ENCODE measurements at regions not wholly inside any gene's neighbourhood (a gene's known extent, or its start where the extent isn't known, plus 50 kb on each side); places are given as distances from the start of the nearest gene placed in this dataset.

GRCh38 chr10:130795819-130796218, 515.7 kb downstream of the TCERG1L start:
- dilution Hi-C loops (cut with HindIII; ENCODE audit: low sequenced_read_pairs, unreplicated experiment) (no loop called here), intact Hi-C loops (cut with micrococcal nuclease) (no loop called here), in situ Hi-C loops (cut with MboI; ENCODE audit: low sequenced_read_pairs) (no loop called here)
- Histone ChIP-seq H4K5ac (ENCODE audit: low read depth, low read length) (no peak overlapping the region), H3K18ac (ENCODE audit: low read depth, low read length) (no peak overlapping the region), H2BK15ac (ENCODE audit: low read depth, low read length) (no peak overlapping the region), H3K79me1 (ENCODE audit: low read depth in 1 of 2, low read length in 2 of 2) (no peaks in the 10 kb centered on the region), H3K4ac (ENCODE audit: low read depth, low read length) (no peak overlapping the region), H3K4me2 (ENCODE audit: low read depth, low read length) (no peak overlapping the region), H3K36me3 (ENCODE audit: control insufficient read depth, insufficient read depth, low read length) (no peaks in the 10 kb centered on the region), H3K27ac (ENCODE audit: insufficient read depth, low read length) (no peak overlapping the region), H2BK20ac (ENCODE audit: low read depth, low read length) (no peak overlapping the region), H3K4me1 (ENCODE audit: control insufficient read depth, insufficient read depth, low read length) (no peaks in the 10 kb centered on the region), H3K4me3 (ENCODE audit: insufficient read depth, low read depth, low read length) (no peak overlapping the region), H4K91ac (ENCODE audit: insufficient read depth, low read depth, low read length) (no peak overlapping the region), H3K56ac (ENCODE audit: extremely low read depth, insufficient read depth, low read length) (no peak overlapping the region), H3K27me3 (ENCODE audit: control insufficient read depth, insufficient read depth, low read length) (no peaks in the 10 kb centered on the region), H3K14ac (replicated peaks; ENCODE audit: low read depth, low read length) (no peak overlapping the region), H2AK5ac (ENCODE audit: low read depth, low read length) (no peak overlapping the region), H2BK5ac (ENCODE audit: low read depth, low read length, poor library complexity, severe bottlenecking) (no peak overlapping the region), H3K9ac (ENCODE audit: low read depth, low read length) (no peak overlapping the region), H3K9me1 (ENCODE audit: insufficient read depth, low read length) (no peaks in the 10 kb centered on the region), H2AFZ (replicated peaks; ENCODE audit: low read length, poor library complexity) (no peak overlapping the region), H4K20me1 (ENCODE audit: insufficient read depth, low read length) (no peaks in the 10 kb centered on the region), H2AK9ac (replicated peaks; ENCODE audit: low read depth, low read length, poor library complexity) (no peak overlapping the region), H4K8ac (ENCODE audit: low read depth in 2 of 2, low read length in 2 of 2) (no peak overlapping the region), H3K9me3 (ENCODE audit: control insufficient read depth, insufficient read depth, low read length) (peaks cover 63% of the 10 kb centered on the region), H2BK120ac (ENCODE audit: low read depth, low read length) (no peak overlapping the region), H3K23ac (ENCODE audit: low read depth, low read length) (no peak overlapping the region)
- DNase-seq: no peak
- POLR2A ChIA-PET (ENCODE audit: unreplicated experiment): no interaction called here
- 65% methylated on average over 4 of the region's 11 CpGs; no CpG with 5 or more reads in 1 of the 2 experiments for WGBS, 2 experiments (ENCODE audit: extremely low coverage in 2 of 2, insufficient read length in 1 of 2)
- BruUV-seq (replicated peaks): no TSS peak
- no peak for TF ChIP-seq CTCF (conservative IDR thresholded peaks at IDR 0.05; ENCODE audit: low read depth, low read length)
- TF ChIP-seq RAD21 (IDR thresholded peaks at IDR 0.05; ENCODE audit: low read length): no peak
- TF ChIP-seq USF2 (IDR thresholded peaks at IDR 0.05; ENCODE audit: low read depth, low read length): no peak
- no peak for TF ChIP-seq SMC3 (IDR thresholded peaks at IDR 0.05; ENCODE audit: low read depth, low read length)
- no peak for TF ChIP-seq FOS (IDR thresholded peaks at IDR 0.05; ENCODE audit: low read depth, low read length)
- CTCF ChIA-PET: no interaction called here
- ATAC-seq (ENCODE audit: low read depth): no peak
